IPS-20b (cell line): ENCODE measurements at regions not wholly inside any gene's neighbourhood (a gene's known extent, or its start where the extent isn't known, plus 50 kb on each side); places are given as distances from the start of the nearest gene placed in this dataset.

Experiments used
- H3K27ac ChIP-seq: one replicate; pipeline ENCODE4 v1.5.1; 2013; ENCODE audit warnings: low read length
- H3K27me3 ChIP-seq: 2 replicates; pipeline ENCODE4 v1.6.1; 2013; ENCODE audit warnings: mild to moderate bottlenecking, low read length, inconsistent platforms; ENCODE audit not compliant: insufficient read depth
- H3K36me3 ChIP-seq: 2 replicates; pipeline ENCODE4 v1.6.1; 2013; ENCODE audit warnings: low read depth, mild to moderate bottlenecking, inconsistent platforms, low read length, moderate library complexity; ENCODE audit not compliant: insufficient read depth
- H3K4me1 ChIP-seq: 2 replicates; pipeline ENCODE4 v1.6.1; 2013; ENCODE audit warnings: mild to moderate bottlenecking, control low read depth, inconsistent platforms, low read length, moderate library complexity; ENCODE audit not compliant: insufficient read depth
- H3K4me3 ChIP-seq: 2 replicates; pipeline ENCODE4 v1.5.1; 2013; ENCODE audit warnings: mild to moderate bottlenecking, low read length, inconsistent platforms
- H3K9ac ChIP-seq: 2 replicates; pipeline ENCODE4 v1.6.1; 2013; ENCODE audit warnings: low read depth, mild to moderate bottlenecking, inconsistent platforms, low read length, moderate library complexity
- H3K9me3 ChIP-seq: 2 replicates; pipeline ENCODE4 v1.6.1; 2013; ENCODE audit warnings: mild to moderate bottlenecking, low read depth, low read length, inconsistent platforms; ENCODE audit not compliant: insufficient read depth

GRCh38 chr19:32240316-32240715 lies 105.1 kb upstream of the ZNF507 start:
- H3K9me3 ChIP-seq: no peaks in the 10 kb centered on the region
- no peak overlapping the region for H3K9ac ChIP-seq
- no peak overlapping the region for H3K27ac ChIP-seq
- H3K4me3 ChIP-seq: no peak overlapping the region
- H3K4me1 ChIP-seq: no peaks in the 10 kb centered on the region
- H3K36me3 ChIP-seq: no peaks in the 10 kb centered on the region
- H3K27me3 ChIP-seq: no peaks in the 10 kb centered on the region

- Histone ChIP-seq H3K9ac (no peak overlapping the region), H3K27me3 (no peaks in the 10 kb centered on the region), H3K4me1 (no peaks in the 10 kb centered on the region), H3K27ac (no peak overlapping the region), H3K36me3 (no peaks in the 10 kb centered on the region), H3K4me3 (no peak overlapping the region), H3K9me3 (no peaks in the 10 kb centered on the region)
These were observed 104.1 kb upstream of the ZNF507 start for GRCh38 chr19:32241306-32241705.

- Histone ChIP-seq H3K9me3 (no peaks in the 10 kb centered on the region), H3K36me3 (no peaks in the 10 kb centered on the region), H3K27ac (no peak overlapping the region), H3K4me1 (no peaks in the 10 kb centered on the region), H3K27me3 (no peaks in the 10 kb centered on the region), H3K9ac (no peak overlapping the region), H3K4me3 (no peak overlapping the region)
These were observed 103.3 kb upstream of the ZNF507 start for GRCh38 chr19:32241932-32242710.

- no peaks in the 10 kb centered on the region for H3K9me3 ChIP-seq
- no peaks in the 10 kb centered on the region for H3K4me1 ChIP-seq
- no peak overlapping the region for H3K4me3 ChIP-seq
- H3K27me3 ChIP-seq: no peaks in the 10 kb centered on the region
- H3K9ac ChIP-seq: no peak overlapping the region
- no peak overlapping the region for H3K27ac ChIP-seq
- H3K36me3 ChIP-seq: no peaks in the 10 kb centered on the region
These were observed 99.4 kb upstream of the ZNF507 start for GRCh38 chr19:32246006-32246405.

- H3K4me1 ChIP-seq: no peaks in the 10 kb centered on the region
- H3K9ac ChIP-seq: no peak overlapping the region
- no peaks in the 10 kb centered on the region for H3K36me3 ChIP-seq
- no peaks in the 10 kb centered on the region for H3K9me3 ChIP-seq
- H3K27ac ChIP-seq: no peak overlapping the region
- no peaks in the 10 kb centered on the region for H3K27me3 ChIP-seq
- H3K4me3 ChIP-seq: no peak overlapping the region
These were observed 93.6 kb upstream of the ZNF507 start for GRCh38 chr19:32251634-32252332.

GRCh38 chr19:32252333-32252669 lies 93.1 kb upstream of the ZNF507 start:
- Histone ChIP-seq H3K9me3 (no peaks in the 10 kb centered on the region), H3K27me3 (no peaks in the 10 kb centered on the region), H3K36me3 (no peaks in the 10 kb centered on the region), H3K9ac (no peak overlapping the region), H3K4me1 (no peaks in the 10 kb centered on the region), H3K4me3 (no peak overlapping the region), H3K27ac (no peak overlapping the region)

- Histone ChIP-seq H3K27ac (no peak overlapping the region), H3K4me3 (no peak overlapping the region), H3K9ac (no peak overlapping the region), H3K4me1 (no peaks in the 10 kb centered on the region), H3K27me3 (no peaks in the 10 kb centered on the region), H3K36me3 (no peaks in the 10 kb centered on the region), H3K9me3 (no peaks in the 10 kb centered on the region)
These were observed 91.5 kb upstream of the ZNF507 start for GRCh38 chr19:32253683-32254508.

GRCh38 chr19:32254509-32254890 lies 90.9 kb upstream of the ZNF507 start:
- Histone ChIP-seq H3K4me3 (no peak overlapping the region), H3K9ac (no peak overlapping the region), H3K27me3 (no peaks in the 10 kb centered on the region), H3K4me1 (no peaks in the 10 kb centered on the region), H3K27ac (no peak overlapping the region), H3K36me3 (no peaks in the 10 kb centered on the region), H3K9me3 (no peaks in the 10 kb centered on the region)

- H3K27me3 ChIP-seq: no peaks in the 10 kb centered on the region
- H3K27ac ChIP-seq: no peak overlapping the region
- H3K9me3 ChIP-seq: no peaks in the 10 kb centered on the region
- H3K4me3 ChIP-seq: no peak overlapping the region
- H3K36me3 ChIP-seq: no peaks in the 10 kb centered on the region
- H3K4me1 ChIP-seq: no peaks in the 10 kb centered on the region
- no peak overlapping the region for H3K9ac ChIP-seq
These were observed 89.7 kb upstream of the ZNF507 start for GRCh38 chr19:32255536-32256295.

- Histone ChIP-seq H3K4me1 (no peaks in the 10 kb centered on the region), H3K27ac (no peak overlapping the region), H3K27me3 (no peaks in the 10 kb centered on the region)
These were observed 89.0 kb upstream of the ZNF507 start for GRCh38 chr19:32256341-32256975.

More at GRCh38 chr19:32256341-32256975, 89.0 kb upstream of the ZNF507 start:
- Histone ChIP-seq H3K4me3 (no peak overlapping the region), H3K36me3 (no peaks in the 10 kb centered on the region), H3K9me3 (no peaks in the 10 kb centered on the region), H3K9ac (no peak overlapping the region)
